Head of caudate nucleus (tissue), 42 donors: ENCODE measurements at regions not wholly inside any gene's neighbourhood (a gene's known extent, or its start where the extent isn't known, plus 50 kb on each side); places are given as distances from the start of the nearest gene placed in this dataset.
"Not testable (repeated sequence)": the region's sequence is repeated elsewhere in the genome, so short reads cannot be mapped to it uniquely, and the experiment has no call there.

Experiments
- DNase-seq, 42 donors: peaks; one replicate each; pipeline versions ENCODE4 v3.0.0 to v3.0.0-alpha.2; 2020 to 2021; ENCODE audit warnings: mixed read lengths in 7 of 42
- intact Hi-C: fragments of 100-400 bp; cut with DNase I; formaldehyde crosslinking; loops from one replicate; pipeline ENCODE4 v1.15.0; 2022

GRCh38 chr5:117741655-117742206, 1167.1 kb upstream of the SEMA6A start:
- DNase-seq = no peak
- intact Hi-C loops = no loop called here

- DNase-seq = no peak
Measured at GRCh38 chr5:117740268-117740667, 1165.6 kb upstream of the SEMA6A start.

GRCh38 chr5:117738571-117738970, 1163.9 kb upstream of the SEMA6A start:
- intact Hi-C loops = no loop called here
- DNase-seq = no peak

More at GRCh38 chr5:117740268-117740667, 1165.6 kb upstream of the SEMA6A start:
- intact Hi-C loops = no loop called here

- no peak for DNase-seq
- intact Hi-C loops = no loop called here
Measured at GRCh38 chr5:117736698-117737097, 1162.1 kb upstream of the SEMA6A start.

GRCh38 chr5:117734056-117734455, 1159.4 kb upstream of the SEMA6A start:
- intact Hi-C loops = no loop called here
- DNase-seq = no peak

- DNase-seq = no peak
- intact Hi-C loops = no loop called here
Measured at GRCh38 chr5:117733051-117733450, 1158.4 kb upstream of the SEMA6A start.

GRCh38 chr5:117732264-117732663, 1157.6 kb upstream of the SEMA6A start:
- no peak for DNase-seq
- intact Hi-C loops = no loop called here

- DNase-seq = no peak
Measured at GRCh38 chr5:117731446-117731845, 1156.8 kb upstream of the SEMA6A start.

GRCh38 chr5:117720784-117721183, 1146.2 kb upstream of the SEMA6A start:
- not testable (repeated sequence) for DNase-seq
- intact Hi-C loops = loop anchor here (10.0 kb wide), 1 partner anchor 1926 kb away; no protein-coding TSS in a partner anchor

More at GRCh38 chr5:117731446-117731845, 1156.8 kb upstream of the SEMA6A start:
- intact Hi-C loops = no loop called here

- no peak for DNase-seq
- intact Hi-C loops = no loop called here
Measured at GRCh38 chr5:117719413-117719812, 1144.8 kb upstream of the SEMA6A start.

- DNase-seq = no peak
- intact Hi-C loops = no loop called here
Measured at GRCh38 chr5:117713585-117714198, 1139.1 kb upstream of the SEMA6A start.

GRCh38 chr5:117701062-117701461, 1126.4 kb upstream of the SEMA6A start:
- DNase-seq = no peak
- intact Hi-C loops = no loop called here

GRCh38 chr5:117692606-117693005, 1118.0 kb upstream of the SEMA6A start:
- intact Hi-C loops = no loop called here
- DNase-seq = no peak

- DNase-seq = no peak
- intact Hi-C loops = no loop called here
Measured at GRCh38 chr5:117691081-117691870, 1116.7 kb upstream of the SEMA6A start.

- intact Hi-C loops = no loop called here
Measured at GRCh38 chr5:117690612-117691011, 1116.0 kb upstream of the SEMA6A start.

GRCh38 chr5:117686926-117687325, 1112.3 kb upstream of the SEMA6A start:
- DNase-seq = no peak
- intact Hi-C loops = no loop called here

More at GRCh38 chr5:117690612-117691011, 1116.0 kb upstream of the SEMA6A start:
- no peak for DNase-seq

GRCh38 chr5:117682416-117682815, 1107.8 kb upstream of the SEMA6A start:
- no peak for DNase-seq
- intact Hi-C loops = no loop called here

- DNase-seq = no peak
- intact Hi-C loops = no loop called here
Measured at GRCh38 chr5:117681431-117682254, 1107.0 kb upstream of the SEMA6A start.

- DNase-seq = no peak
- intact Hi-C loops = no loop called here
Measured at GRCh38 chr5:117680426-117680825, 1105.8 kb upstream of the SEMA6A start.

GRCh38 chr5:117679046-117679445, 1104.4 kb upstream of the SEMA6A start:
- intact Hi-C loops = no loop called here
- no peak for DNase-seq
